GM15510 (cell line): ENCODE measurements at regions not wholly inside any gene's neighbourhood (a gene's known extent, or its start where the extent isn't known, plus 50 kb on each side); places are given as distances from the start of the nearest gene placed in this dataset.

ENCODE experiments used
- POLR2A ChIP-seq: IDR thresholded peaks from 3 replicates; pipeline ENCODE4 v1.6.1; 2011; ENCODE audit warnings: borderline replicate concordance; ENCODE audit not compliant: insufficient read length; ENCODE audit errors: extremely low read depth

GRCh38 chr14:65263177-65263788 lies 149.2 kb upstream of the FUT8 start:
- no peak for TF ChIP-seq POLR2A

GRCh38 chr14:65267856-65268255 lies 144.7 kb upstream of the FUT8 start:
- TF ChIP-seq POLR2A: no peak

GRCh38 chr14:65268594-65268993 lies 143.9 kb upstream of the FUT8 start:
- TF ChIP-seq POLR2A: no peak

GRCh38 chr14:65269732-65270131 lies 142.8 kb upstream of the FUT8 start:
- TF ChIP-seq POLR2A: no peak

GRCh38 chr14:65277027-65277426 lies 135.5 kb upstream of the FUT8 start:
- no peak for TF ChIP-seq POLR2A

GRCh38 chr14:65277580-65278270 lies 134.8 kb upstream of the FUT8 start:
- TF ChIP-seq POLR2A: no peak

GRCh38 chr14:65278589-65278988 lies 133.9 kb upstream of the FUT8 start:
- no peak for TF ChIP-seq POLR2A

- no peak for TF ChIP-seq POLR2A
These were observed 133.0 kb upstream of the FUT8 start for GRCh38 chr14:65279510-65279909.

GRCh38 chr14:65279958-65280357 lies 132.6 kb upstream of the FUT8 start:
- no peak for TF ChIP-seq POLR2A

GRCh38 chr14:65280653-65281052 lies 131.9 kb upstream of the FUT8 start:
- TF ChIP-seq POLR2A: no peak

- no peak for TF ChIP-seq POLR2A
These were observed 130.3 kb upstream of the FUT8 start for GRCh38 chr14:65281991-65282895.

- no peak for TF ChIP-seq POLR2A
These were observed 129.7 kb upstream of the FUT8 start for GRCh38 chr14:65282896-65283253.

- no peak for TF ChIP-seq POLR2A
These were observed 126.1 kb upstream of the FUT8 start for GRCh38 chr14:65286443-65286842.

GRCh38 chr14:65287264-65288131 lies 125.0 kb upstream of the FUT8 start:
- TF ChIP-seq POLR2A: no peak

GRCh38 chr14:65290830-65291229 lies 121.7 kb upstream of the FUT8 start:
- TF ChIP-seq POLR2A: no peak

- no peak for TF ChIP-seq POLR2A
These were observed 121.0 kb upstream of the FUT8 start for GRCh38 chr14:65291531-65291930.

GRCh38 chr14:65294816-65295215 lies 117.7 kb upstream of the FUT8 start:
- no peak for TF ChIP-seq POLR2A
